PFSK-1 (cell line): ENCODE measurements at regions not wholly inside any gene's neighbourhood (a gene's known extent, or its start where the extent isn't known, plus 50 kb on each side); places are given as distances from the start of the nearest gene placed in this dataset.

Source experiments
- POLR2AphosphoS5 ChIP-seq: IDR thresholded peaks from 2 replicates; pipeline ENCODE4 v1.6.1; 2012; ENCODE audit warnings: low read depth, mild to moderate bottlenecking, control low read depth, low read length, moderate library complexity
- REST ChIP-seq, 2 experiments: IDR thresholded peaks; 2 replicates each; pipeline versions ENCODE4 v1.6.1 to v1.8.0; 2011 to 2012; ENCODE audit warnings: low read depth in 2 of 2, low read length in 2 of 2, control low read depth in 1 of 2, inconsistent platforms in 1 of 2, mild to moderate bottlenecking in 1 of 2, moderate library complexity in 1 of 2; ENCODE audit not compliant: insufficient read depth in 1 of 2
- SIN3A ChIP-seq: IDR thresholded peaks from 2 replicates; pipeline ENCODE4 v1.6.1; 2012; ENCODE audit warnings: mild to moderate bottlenecking, low read length, moderate library complexity, borderline replicate concordance; ENCODE audit not compliant: insufficient read depth
- TAF1 ChIP-seq: IDR thresholded peaks from 2 replicates; pipeline ENCODE4 v1.6.1; 2012; ENCODE audit warnings: low read length, control low read depth, borderline replicate concordance; ENCODE audit not compliant: insufficient read depth

- TF ChIP-seq TAF1 (no peak), POLR2AphosphoS5 (no peak), REST (IDR thresholded peaks at IDR 0.05; ENCODE audit: insufficient read depth in 1 of 2, low read depth in 2 of 2, low read length in 2 of 2) (no peak), SIN3A (no peak)
These were observed 151.8 kb upstream of the CELF2 start for GRCh38 chr10:10865913-10866312.
